ENCODE measurements at regions not wholly inside any gene's neighbourhood (a gene's known extent, or its start where the extent isn't known, plus 50 kb on each side); places are given as distances from the start of the nearest gene placed in this dataset.

- H3K4me1 ChIP-seq (ENCODE audit: low read length), result no peaks in the 10 kb centered on the region
- H4K20me1 ChIP-seq (ENCODE audit: insufficient read depth, low read length), result no peaks in the 10 kb centered on the region
- no peaks in the 10 kb centered on the region for H3F3A ChIP-seq (ENCODE audit: insufficient read depth, low read length)
- no peaks in the 10 kb centered on the region for H3K79me2 ChIP-seq (ENCODE audit: low read length)
- no peak overlapping the region for H2AFZ ChIP-seq (ENCODE audit: low read length)
- no peaks in the 10 kb centered on the region for H3K36me3 ChIP-seq (replicated peaks; ENCODE audit: insufficient read depth, low read length)
- H3K27me3 ChIP-seq (replicated peaks; ENCODE audit: insufficient read depth, low read length), result peaks cover 8% of the 10 kb centered on the region; the same call in 1 of the 2 replicates
- no peak overlapping the region for H3K27ac ChIP-seq (ENCODE audit: low read length)
- TF ChIP-seq EZH2phosphoT487 (IDR thresholded peaks at IDR 0.05; ENCODE audit: low read length) (no peak), EZH2 (optimal IDR thresholded peaks at IDR 0.05; ENCODE audit: low read depth, low read length) (no peak), CTCF (IDR thresholded peaks at IDR 0.05; ENCODE audit: low read length) (no peak)
- no peak for DNase-seq
- no peak overlapping the region for H3K4me3 ChIP-seq (ENCODE audit: low read length)
- H3K9ac ChIP-seq (ENCODE audit: low read length), result no peak overlapping the region
- no peaks in the 10 kb centered on the region for H3K9me2 ChIP-seq (replicated peaks; ENCODE audit: insufficient read depth, low read length)
- H3K4me2 ChIP-seq (ENCODE audit: low read depth, low read length), result no peak overlapping the region
- no peaks in the 10 kb centered on the region for H3K9me3 ChIP-seq (replicated peaks; ENCODE audit: insufficient read depth, low read length)
These were observed 248.0 kb upstream of the DIO3 start for GRCh38 chr14:101313268-101313667.

GRCh38 chr14:101315802-101316296 is 245.4 kb upstream of the DIO3 start:
- H3K79me2 ChIP-seq (ENCODE audit: low read length), result no peaks in the 10 kb centered on the region
- no peak overlapping the region for H2AFZ ChIP-seq (ENCODE audit: low read length)
- no peaks in the 10 kb centered on the region for H3K36me3 ChIP-seq (replicated peaks; ENCODE audit: insufficient read depth, low read length)
- peaks cover 18% of the 10 kb centered on the region; the same call in 1 of the 2 replicates for H3K27me3 ChIP-seq (replicated peaks; ENCODE audit: insufficient read depth, low read length)
- no peak for DNase-seq
- no peak overlapping the region for H3K9ac ChIP-seq (ENCODE audit: low read length)
- no peak for TF ChIP-seq EZH2 (optimal IDR thresholded peaks at IDR 0.05; ENCODE audit: low read depth, low read length)
- TF ChIP-seq CTCF (IDR thresholded peaks at IDR 0.05; ENCODE audit: low read length), result no peak
- TF ChIP-seq EZH2phosphoT487 (IDR thresholded peaks at IDR 0.05; ENCODE audit: low read length), result no peak
- H3F3A ChIP-seq (ENCODE audit: insufficient read depth, low read length), result no peaks in the 10 kb centered on the region
- no peak overlapping the region for H3K4me3 ChIP-seq (ENCODE audit: low read length)
- H3K9me3 ChIP-seq (replicated peaks; ENCODE audit: insufficient read depth, low read length), result no peaks in the 10 kb centered on the region
- H3K4me1 ChIP-seq (ENCODE audit: low read length), result no peaks in the 10 kb centered on the region
- no peak overlapping the region for H3K27ac ChIP-seq (ENCODE audit: low read length)
- no peaks in the 10 kb centered on the region for H3K9me2 ChIP-seq (replicated peaks; ENCODE audit: insufficient read depth, low read length)
- no peak overlapping the region for H3K4me2 ChIP-seq (ENCODE audit: low read depth, low read length)
- no peaks in the 10 kb centered on the region for H4K20me1 ChIP-seq (ENCODE audit: insufficient read depth, low read length)

GRCh38 chr14:101318271-101318670 is 243.0 kb upstream of the DIO3 start:
- H3F3A ChIP-seq (ENCODE audit: insufficient read depth, low read length), result no peaks in the 10 kb centered on the region
- no peaks in the 10 kb centered on the region for H3K79me2 ChIP-seq (ENCODE audit: low read length)
- TF ChIP-seq EZH2 (optimal IDR thresholded peaks at IDR 0.05; ENCODE audit: low read depth, low read length), result no peak
- no peak for TF ChIP-seq CTCF (IDR thresholded peaks at IDR 0.05; ENCODE audit: low read length)
- TF ChIP-seq EZH2phosphoT487 (IDR thresholded peaks at IDR 0.05; ENCODE audit: low read length), result no peak
- H3K9me3 ChIP-seq (replicated peaks; ENCODE audit: insufficient read depth, low read length), result no peaks in the 10 kb centered on the region
- H3K9ac ChIP-seq (ENCODE audit: low read length), result no peak overlapping the region
- H3K27me3 ChIP-seq (replicated peaks; ENCODE audit: insufficient read depth, low read length), result peaks cover 14% of the 10 kb centered on the region; the same call in 1 of the 2 replicates
- no peaks in the 10 kb centered on the region for H3K4me1 ChIP-seq (ENCODE audit: low read length)
- H4K20me1 ChIP-seq (ENCODE audit: insufficient read depth, low read length), result no peaks in the 10 kb centered on the region
- H3K4me3 ChIP-seq (ENCODE audit: low read length), result no peak overlapping the region
- no peak overlapping the region for H2AFZ ChIP-seq (ENCODE audit: low read length)
- no peaks in the 10 kb centered on the region for H3K36me3 ChIP-seq (replicated peaks; ENCODE audit: insufficient read depth, low read length)
- DNase-seq, result no peak
- H3K4me2 ChIP-seq (ENCODE audit: low read depth, low read length), result no peak overlapping the region
- H3K27ac ChIP-seq (ENCODE audit: low read length), result no peak overlapping the region
- no peaks in the 10 kb centered on the region for H3K9me2 ChIP-seq (replicated peaks; ENCODE audit: insufficient read depth, low read length)

All from MM.1S (cell line).